Activated CD8-positive, alpha-beta T cell treated with anti-CD3 and anti-CD28 coated beads for 36 hours (primary cell): ENCODE measurements at regions not wholly inside any gene's neighbourhood (a gene's known extent, or its start where the extent isn't known, plus 50 kb on each side); places are given as distances from the start of the nearest gene placed in this dataset.

Source experiments
- ATAC-seq: fragments of 200-7000 bp; cut with Tn5 transposase; one replicate; pipeline ENCODE4 v1.10.0; 2021; ENCODE audit warnings: mild to moderate bottlenecking, moderate library complexity
- CTCF ChIA-PET: fragments of 350-600 bp; sonication (Branson Sonifier 250); formaldehyde crosslinking; loops from one replicate; lab custom pipeline; 2021; ENCODE audit warnings: antibody characterized with exemption; lab: Charles Lee
- POLR2A ChIA-PET: fragments of 350-600 bp; sonication (Branson Sonifier 250); formaldehyde crosslinking; loops from one replicate; lab custom pipeline; 2021; ENCODE audit warnings: antibody characterized with exemption; lab: Charles Lee
- DNase-seq: peaks from one replicate; pipeline ENCODE4 v3.0.0-alpha.2; 2020
- H3K27ac Mint-ChIP-seq: one replicate; pipeline ENCODE4 v1.8.0; 2021; ENCODE audit warnings: mild to moderate bottlenecking, mixed read lengths
- H3K27me3 Mint-ChIP-seq: one replicate; pipeline ENCODE4 v1.8.0; 2021; ENCODE audit warnings: mixed read lengths
- H3K36me3 Mint-ChIP-seq: one replicate; pipeline ENCODE4 v1.8.0; 2021; ENCODE audit warnings: low read depth, mixed read lengths
- H3K4me1 Mint-ChIP-seq: one replicate; pipeline ENCODE4 v1.8.0; 2021; ENCODE audit warnings: low read depth, mixed read lengths
- H3K4me3 Mint-ChIP-seq: one replicate; pipeline ENCODE4 v1.8.0; 2021; ENCODE audit warnings: mild to moderate bottlenecking, moderate library complexity, mixed read lengths
- H3K9me3 Mint-ChIP-seq: one replicate; pipeline ENCODE4 v1.8.0; 2021; ENCODE audit warnings: mixed read lengths
- intact Hi-C: fragments of 100-400 bp; cut with micrococcal nuclease; formaldehyde crosslinking; loops from one replicate; pipeline ENCODE4 v1.10.0; 2022
- TF ChIP-seq, protein P1 (sequence below): fragments of 200-600 bp; IDR thresholded peaks from one replicate; pipeline ENCODE4 v1.8.0; 2022; ENCODE audit warnings: antibody characterized with exemption, mild to moderate bottlenecking

DNA sequence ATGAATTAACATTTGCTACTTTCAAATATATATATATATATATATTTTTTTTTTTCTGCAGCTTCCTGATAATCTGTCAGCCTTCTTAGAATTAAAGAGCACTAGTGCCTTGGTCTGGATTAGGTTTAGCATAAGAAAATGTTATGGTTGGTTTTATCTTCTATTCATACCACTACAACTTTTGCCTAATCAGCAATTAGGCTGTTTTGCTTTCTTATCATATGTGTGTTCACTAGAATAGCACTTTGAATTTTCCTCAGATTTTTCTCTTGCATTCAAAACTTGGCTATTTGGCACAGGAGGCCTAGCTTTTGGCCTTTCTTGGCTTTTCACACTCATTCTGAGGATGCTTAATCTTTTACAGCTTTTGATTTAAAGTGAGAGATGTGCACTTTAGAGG is 1468.1 kb downstream of the PCDH9 start:
- ChIA-PET POLR2A (no interaction called here), CTCF (no interaction called here)
- DNase-seq (no peak), ATAC-seq (no peak)
- Mint-ChIP-seq H3K9me3 (peaks cover 27% of the 10 kb centered on the region), H3K27me3 (no peaks in the 10 kb centered on the region), H3K36me3 (no peaks in the 10 kb centered on the region), H3K27ac (no peak overlapping the region), H3K4me3 (no peak overlapping the region), H3K4me1 (no peaks in the 10 kb centered on the region)
- intact Hi-C loops: no loop called here
- TF ChIP-seq, protein P1, sequence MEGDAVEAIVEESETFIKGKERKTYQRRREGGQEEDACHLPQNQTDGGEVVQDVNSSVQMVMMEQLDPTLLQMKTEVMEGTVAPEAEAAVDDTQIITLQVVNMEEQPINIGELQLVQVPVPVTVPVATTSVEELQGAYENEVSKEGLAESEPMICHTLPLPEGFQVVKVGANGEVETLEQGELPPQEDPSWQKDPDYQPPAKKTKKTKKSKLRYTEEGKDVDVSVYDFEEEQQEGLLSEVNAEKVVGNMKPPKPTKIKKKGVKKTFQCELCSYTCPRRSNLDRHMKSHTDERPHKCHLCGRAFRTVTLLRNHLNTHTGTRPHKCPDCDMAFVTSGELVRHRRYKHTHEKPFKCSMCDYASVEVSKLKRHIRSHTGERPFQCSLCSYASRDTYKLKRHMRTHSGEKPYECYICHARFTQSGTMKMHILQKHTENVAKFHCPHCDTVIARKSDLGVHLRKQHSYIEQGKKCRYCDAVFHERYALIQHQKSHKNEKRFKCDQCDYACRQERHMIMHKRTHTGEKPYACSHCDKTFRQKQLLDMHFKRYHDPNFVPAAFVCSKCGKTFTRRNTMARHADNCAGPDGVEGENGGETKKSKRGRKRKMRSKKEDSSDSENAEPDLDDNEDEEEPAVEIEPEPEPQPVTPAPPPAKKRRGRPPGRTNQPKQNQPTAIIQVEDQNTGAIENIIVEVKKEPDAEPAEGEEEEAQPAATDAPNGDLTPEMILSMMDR: no peak

DNA sequence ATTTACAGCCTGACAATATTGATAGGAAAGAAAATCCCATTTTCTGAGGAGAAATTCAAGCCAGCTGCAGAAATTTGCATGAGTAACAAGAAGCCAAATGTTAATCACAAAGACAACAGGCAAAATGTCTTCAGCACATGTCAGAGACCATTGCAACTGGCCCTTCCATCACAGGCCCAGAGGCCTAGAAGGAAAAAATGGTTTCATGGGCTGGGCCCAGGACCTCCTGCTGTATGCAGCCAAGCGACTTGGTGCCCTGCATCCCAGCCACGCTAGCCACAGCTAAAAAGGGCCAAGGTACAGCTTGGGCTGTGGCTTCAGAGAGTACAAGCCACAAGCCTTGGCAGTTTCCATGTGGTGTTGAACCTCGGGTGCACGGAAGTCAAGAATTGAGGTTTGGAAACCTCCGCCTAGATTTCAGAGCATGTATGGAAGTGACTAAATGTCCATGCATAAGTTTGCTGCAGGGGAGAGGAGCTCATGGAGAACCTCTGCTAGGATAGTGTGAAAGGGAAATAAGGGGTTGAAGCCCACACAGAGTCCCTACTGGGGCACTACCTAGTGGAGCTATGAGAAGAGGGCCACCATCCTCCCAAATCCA is 1474.0 kb downstream of the PCDH9 start:
- TF ChIP-seq, protein P1: no peak
- Mint-ChIP-seq H3K27ac (no peak overlapping the region), H3K27me3 (no peaks in the 10 kb centered on the region), H3K36me3 (no peaks in the 10 kb centered on the region), H3K9me3 (peaks cover 31% of the 10 kb centered on the region), H3K4me1 (no peaks in the 10 kb centered on the region), H3K4me3 (no peak overlapping the region)
- POLR2A ChIA-PET: no interaction called here
- intact Hi-C loops: no loop called here
- CTCF ChIA-PET: no interaction called here
- DNase-seq: no peak
- ATAC-seq: no peak

DNA sequence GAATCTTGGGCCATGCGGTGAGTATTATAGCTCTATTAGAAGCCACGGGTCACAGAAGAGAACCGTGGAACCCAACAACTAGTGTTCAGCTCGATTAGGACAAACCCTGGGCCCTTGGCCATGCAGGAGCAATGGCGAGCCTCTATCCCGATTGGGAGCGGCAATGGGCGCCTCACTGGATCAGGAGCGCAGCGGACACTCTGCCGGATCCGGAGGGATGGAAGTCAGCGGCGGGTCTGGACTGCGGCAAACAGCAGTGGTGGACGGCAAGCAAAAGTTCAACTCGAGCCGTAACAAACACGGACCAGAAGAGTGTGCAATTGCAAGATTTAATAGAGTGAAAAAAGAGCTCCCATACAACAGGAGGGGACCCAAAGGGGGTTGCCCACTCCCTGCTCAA is 1481.9 kb downstream of the PCDH9 start:
- ATAC-seq: no peak
- Mint-ChIP-seq H3K27ac (no peak overlapping the region), H3K27me3 (no peaks in the 10 kb centered on the region), H3K4me3 (no peak overlapping the region), H3K4me1 (no peaks in the 10 kb centered on the region), H3K9me3 (peaks cover 16% of the 10 kb centered on the region), H3K36me3 (no peaks in the 10 kb centered on the region)
- intact Hi-C loops: no loop called here
- TF ChIP-seq, protein P1: no peak
- ChIA-PET CTCF (no interaction called here), POLR2A (no interaction called here)
- DNase-seq: no peak

DNA sequence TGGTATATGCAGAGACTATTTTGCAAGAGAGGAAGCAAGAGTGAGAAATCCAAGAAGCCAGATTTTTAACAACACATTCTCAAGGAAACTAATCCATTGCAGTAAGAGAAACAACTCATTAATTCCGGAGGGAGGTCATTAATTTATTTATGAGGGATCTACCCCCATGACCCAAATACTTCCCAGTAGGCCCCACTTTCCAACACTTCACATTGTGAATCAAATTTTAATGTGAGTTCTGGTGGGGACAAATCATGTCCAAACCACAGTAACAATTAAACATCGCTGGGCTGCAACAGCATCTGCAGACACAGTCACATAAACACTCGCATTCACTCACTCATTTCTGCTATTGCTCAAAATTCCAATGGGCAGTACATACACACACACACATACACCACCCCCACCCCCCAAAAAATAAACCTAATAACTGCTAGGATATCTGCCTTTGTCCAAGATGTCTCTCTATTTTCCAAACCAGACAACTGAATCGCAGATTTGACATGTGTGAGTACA is 1483.7 kb downstream of the PCDH9 start:
- no peaks in the 10 kb centered on the region for H3K27me3 Mint-ChIP-seq
- POLR2A ChIA-PET: no interaction called here
- no peaks in the 10 kb centered on the region for H3K4me1 Mint-ChIP-seq
- TF ChIP-seq, protein P1: no peak
- ATAC-seq (no peak), DNase-seq (no peak)
- no peak overlapping the region for H3K4me3 Mint-ChIP-seq
- H3K9me3 Mint-ChIP-seq: peaks cover 15% of the 10 kb centered on the region
- H3K36me3 Mint-ChIP-seq: no peaks in the 10 kb centered on the region
- intact Hi-C loops: no loop called here
- H3K27ac Mint-ChIP-seq: no peak overlapping the region
- CTCF ChIA-PET: no interaction called here

DNA sequence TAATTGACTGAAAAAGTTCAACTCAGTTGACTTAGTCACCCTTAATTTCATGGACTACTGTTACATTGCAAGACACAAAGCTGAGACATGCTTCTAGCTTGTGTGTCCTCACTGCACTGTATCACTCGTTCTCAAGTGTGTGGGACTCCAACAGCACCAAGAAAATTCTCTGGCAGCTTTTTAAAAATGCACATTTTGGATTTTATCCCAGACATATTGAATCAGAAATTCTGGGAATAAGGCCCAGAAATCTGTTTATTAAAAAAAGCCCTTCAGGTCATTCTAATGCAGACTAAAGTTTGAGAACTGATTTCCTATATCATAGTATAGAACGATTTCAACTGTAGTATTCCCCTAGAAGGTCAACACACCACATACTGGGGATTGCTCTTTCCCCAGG is 1485.3 kb downstream of the PCDH9 start:
- TF ChIP-seq, protein P1: no peak
- H3K27me3 Mint-ChIP-seq: no peaks in the 10 kb centered on the region
- H3K4me1 Mint-ChIP-seq: no peaks in the 10 kb centered on the region
- ChIA-PET CTCF (no interaction called here), POLR2A (no interaction called here)
- ATAC-seq (no peak), DNase-seq (no peak)
- no peak overlapping the region for H3K27ac Mint-ChIP-seq
- intact Hi-C loops: no loop called here
- no peak overlapping the region for H3K4me3 Mint-ChIP-seq
- H3K36me3 Mint-ChIP-seq: no peaks in the 10 kb centered on the region
- H3K9me3 Mint-ChIP-seq: peaks cover 11% of the 10 kb centered on the region
